HK-2 (cell line): ENCODE measurements at regions not wholly inside any gene's neighbourhood (a gene's known extent, or its start where the extent isn't known, plus 50 kb on each side); places are given as distances from the start of the nearest gene placed in this dataset.

Experiments
- DNase-seq: peaks from one replicate; pipeline ENCODE4 v3.0.0-alpha.2; 2018; ENCODE audit not compliant: unreplicated experiment

GRCh38 chr1:187236676-187237075 is 407.9 kb downstream of the PLA2G4A start:
- DNase-seq = no peak

- DNase-seq = no peak
These were observed 408.8 kb downstream of the PLA2G4A start for GRCh38 chr1:187237542-187237941.

GRCh38 chr1:187241971-187242370 is 413.2 kb downstream of the PLA2G4A start:
- no peak for DNase-seq

- DNase-seq = peak; percentile 8
These were observed 415.9 kb downstream of the PLA2G4A start for GRCh38 chr1:187244623-187245022.

GRCh38 chr1:187245201-187245600 is 416.5 kb downstream of the PLA2G4A start:
- no peak for DNase-seq

GRCh38 chr1:187249196-187249595 is 420.4 kb downstream of the PLA2G4A start:
- DNase-seq = no peak

GRCh38 chr1:187252923-187253322 is 424.2 kb downstream of the PLA2G4A start:
- no peak for DNase-seq

- DNase-seq = no peak
These were observed 428.7 kb downstream of the PLA2G4A start for GRCh38 chr1:187257476-187257875.

GRCh38 chr1:187261637-187262036 is 432.9 kb downstream of the PLA2G4A start:
- DNase-seq = no peak

GRCh38 chr1:187262731-187263130 is 434.0 kb downstream of the PLA2G4A start:
- DNase-seq = no peak

- peak; percentile 11 for DNase-seq
These were observed 436.4 kb downstream of the PLA2G4A start for GRCh38 chr1:187264995-187265602.

GRCh38 chr1:187266051-187266450 is 437.3 kb downstream of the PLA2G4A start:
- DNase-seq = no peak

- no peak for DNase-seq
These were observed 439.1 kb downstream of the PLA2G4A start for GRCh38 chr1:187267827-187268226.

- DNase-seq = no peak
These were observed 441.5 kb downstream of the PLA2G4A start for GRCh38 chr1:187270256-187270655.

GRCh38 chr1:187275346-187275745 is 446.6 kb downstream of the PLA2G4A start:
- no peak for DNase-seq

GRCh38 chr1:187275985-187276575 is 447.3 kb downstream of the PLA2G4A start:
- DNase-seq = no peak

GRCh38 chr1:187276677-187277076 is 447.9 kb downstream of the PLA2G4A start:
- DNase-seq = no peak

GRCh38 chr1:187280031-187280430 is 451.3 kb downstream of the PLA2G4A start:
- no peak for DNase-seq

- no peak for DNase-seq
These were observed 452.3 kb downstream of the PLA2G4A start for GRCh38 chr1:187281085-187281484.

GRCh38 chr1:187283984-187284383 is 455.2 kb downstream of the PLA2G4A start:
- DNase-seq = no peak

- no peak for DNase-seq
These were observed 465.9 kb downstream of the PLA2G4A start for GRCh38 chr1:187294421-187295201.

GRCh38 chr1:187300081-187300480 is 471.3 kb downstream of the PLA2G4A start:
- no peak for DNase-seq
